ENCODE measurements at regions not wholly inside any gene's neighbourhood (a gene's known extent, or its start where the extent isn't known, plus 50 kb on each side); places are given as distances from the start of the nearest gene placed in this dataset.

DNA sequence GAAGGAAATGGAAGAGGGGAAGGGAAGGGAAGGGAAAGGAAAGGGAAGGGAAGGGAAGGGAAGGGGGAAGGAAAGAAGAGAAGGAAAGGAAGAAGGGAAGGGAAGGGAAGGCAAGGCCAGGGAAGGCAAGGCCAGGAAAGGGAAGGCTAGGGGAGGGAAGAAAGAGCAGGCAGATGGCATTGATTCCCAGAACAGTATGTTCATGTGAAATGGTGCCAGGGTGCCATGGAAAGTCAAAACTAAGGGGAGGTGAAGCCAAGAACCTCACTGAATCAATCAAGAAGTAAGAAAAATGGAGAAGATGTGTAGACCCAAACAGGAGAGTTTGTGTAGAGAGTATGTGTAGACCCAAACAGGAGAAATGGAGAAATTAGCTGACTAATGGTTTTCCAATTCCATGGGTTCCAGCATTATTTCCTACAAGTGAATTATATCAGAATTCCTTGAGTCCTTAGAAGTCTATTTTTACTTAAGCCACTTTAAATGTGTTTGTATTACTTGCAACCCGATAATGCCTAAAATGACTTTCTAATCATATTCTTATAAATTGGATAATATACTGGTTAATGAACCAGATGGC lies 367.6 kb downstream of the TXNL1 start:
- TF ChIP-seq GATA2 (IDR thresholded peaks at IDR 0.05; ENCODE audit: low read depth, low read length) (no peak), GATA3 (IDR thresholded peaks at IDR 0.05; ENCODE audit: low read depth, low read length) (no peak)

Data from SH-SY5Y (cell line).